Liver (tissue), 8 donors: ENCODE measurements at regions not wholly inside any gene's neighbourhood (a gene's known extent, or its start where the extent isn't known, plus 50 kb on each side); places are given as distances from the start of the nearest gene placed in this dataset.

Experiments
- DNase-seq: peaks from one replicate; pipeline ENCODE4 v3.0.0-alpha.2; 2017; ENCODE audit warnings: low spot score
- H3K27ac ChIP-seq, 2 donors: one replicate each; pipeline ENCODE4 v1.7.0; 2013; ENCODE audit warnings: inconsistent platforms in 2 of 2, low read length in 2 of 2, control low read depth in 1 of 2, low read depth in 1 of 2, mild to moderate bottlenecking in 1 of 2
- H3K27me3 ChIP-seq, 4 donors: one replicate each; pipeline versions ENCODE4 v1.6.1 to v1.7.0; 2013; ENCODE audit warnings: low read length in 3 of 4, inconsistent platforms in 1 of 4, mild to moderate bottlenecking in 1 of 4, moderate library complexity in 1 of 4; ENCODE audit not compliant: control insufficient read depth in 4 of 4, insufficient read depth in 4 of 4
- H3K36me3 ChIP-seq, 4 donors: one replicate each; pipeline versions ENCODE4 v1.6.1 to v1.7.0; 2013; ENCODE audit warnings: low read length in 3 of 4, mild to moderate bottlenecking in 3 of 4, low read depth in 1 of 4, moderate library complexity in 1 of 4; ENCODE audit not compliant: control insufficient read depth in 4 of 4, insufficient read depth in 3 of 4
- H3K4me1 ChIP-seq, 4 donors: one replicate each; pipeline versions ENCODE4 v1.6.1 to v1.7.0; 2013; ENCODE audit warnings: low read length in 3 of 4, mild to moderate bottlenecking in 3 of 4, moderate library complexity in 1 of 4; ENCODE audit not compliant: control insufficient read depth in 4 of 4, insufficient read depth in 4 of 4
- H3K4me3 ChIP-seq, 3 donors: one replicate each; pipeline versions ENCODE4 v1.6.1 to v1.7.0; 2013; ENCODE audit warnings: low read length in 3 of 3, control low read depth in 1 of 3, low read depth in 1 of 3, mild to moderate bottlenecking in 1 of 3
- H3K9ac ChIP-seq, 2 donors: one replicate each; pipeline ENCODE4 v1.7.0; 2013; ENCODE audit warnings: low read length in 2 of 2, mild to moderate bottlenecking in 2 of 2, moderate library complexity in 2 of 2, control low read depth in 1 of 2, low read depth in 1 of 2
- H3K9me3 ChIP-seq, 4 donors: one replicate each; pipeline versions ENCODE4 v1.6.1 to v1.7.0; 2013; ENCODE audit warnings: low read length in 3 of 4; ENCODE audit not compliant: control insufficient read depth in 4 of 4
- EGR1 ChIP-seq, 2 donors: IDR thresholded peaks; 2 replicates each; pipeline ENCODE4 v1.6.1; 2016 to 2018; ENCODE audit warnings: antibody characterized with exemption in 2 of 2, low read depth in 2 of 2
- FOXA1 ChIP-seq: IDR thresholded peaks from 2 replicates; pipeline ENCODE4 v1.6.1; 2016; ENCODE audit warnings: antibody characterized with exemption
- FOXA2 ChIP-seq: IDR thresholded peaks from 2 replicates; pipeline ENCODE4 v1.6.1; 2016; ENCODE audit warnings: antibody characterized with exemption
- GABPA ChIP-seq, 2 donors: IDR thresholded peaks in 1 of 2; conservative IDR thresholded peaks in 1 of 2; 2 replicates each; pipeline ENCODE4 v1.6.1; 2016; ENCODE audit warnings: antibody characterized with exemption in 2 of 2, mild to moderate bottlenecking in 1 of 2, moderate library complexity in 1 of 2
- HNF4A ChIP-seq, 2 donors: conservative IDR thresholded peaks; 2 replicates each; pipeline ENCODE4 v1.6.1; 2016; ENCODE audit warnings: antibody characterized with exemption in 2 of 2, mild to moderate bottlenecking in 2 of 2
- HNF4G ChIP-seq: IDR thresholded peaks from 2 replicates; pipeline ENCODE4 v1.6.1; 2016; ENCODE audit warnings: antibody characterized with exemption
- NR2F2 ChIP-seq: IDR thresholded peaks from 2 replicates; pipeline ENCODE4 v1.6.1; 2016; ENCODE audit warnings: antibody characterized with exemption
- RAD21 ChIP-seq, 2 donors: IDR thresholded peaks; 2 replicates each; pipeline ENCODE4 v1.6.1; 2016; ENCODE audit warnings: antibody characterized with exemption in 2 of 2, mild to moderate bottlenecking in 2 of 2
- RXRA ChIP-seq, 2 donors: IDR thresholded peaks; 2 replicates each; pipeline ENCODE4 v1.6.1; 2017 to 2018; ENCODE audit warnings: antibody characterized with exemption in 2 of 2, mild to moderate bottlenecking in 1 of 2
- SP1 ChIP-seq: IDR thresholded peaks from 2 replicates; pipeline ENCODE4 v1.6.1; 2018; ENCODE audit warnings: antibody characterized with exemption, mild to moderate bottlenecking
- TAF1 ChIP-seq: conservative IDR thresholded peaks from 2 replicates; pipeline ENCODE4 v1.6.1; 2016; ENCODE audit warnings: antibody characterized with exemption, mild to moderate bottlenecking
- YY1 ChIP-seq: IDR thresholded peaks from 2 replicates; pipeline ENCODE4 v1.6.1; 2016; ENCODE audit warnings: antibody characterized with exemption, mild to moderate bottlenecking
- WGBS: extraction: QIAGEN DNeasy Blood & Tissue Kit; methylation state at CpG from one replicate; pipeline ENCODE4 v1.1.7; 2013; 5-methylcytosine and 5-hydroxymethylcytosine counted together
- TF ChIP-seq, protein P1 (sequence below): fragments of 150-350 bp; IDR thresholded peaks from 2 replicates; pipeline ENCODE4 v1.5.1; 2017; ENCODE audit warnings: improper control_type of control experiment, low read depth, low read length; ENCODE audit not compliant: missing input control
- TF ChIP-seq, protein P2 (sequence below): IDR thresholded peaks from 2 replicates; pipeline ENCODE4 v1.6.1; 2016; ENCODE audit warnings: antibody characterized with exemption
- TF ChIP-seq, protein P3 (sequence below): IDR thresholded peaks from 2 replicates; pipeline ENCODE4 v1.6.1; 2016; ENCODE audit warnings: antibody characterized with exemption, mild to moderate bottlenecking
- TF ChIP-seq, protein P4 (sequence below): IDR thresholded peaks from 2 replicates; pipeline ENCODE4 v1.6.1; 2016; ENCODE audit warnings: antibody characterized with exemption
- TF ChIP-seq, protein P5 (sequence below): IDR thresholded peaks from 2 replicates; pipeline ENCODE4 v1.6.1; 2016; ENCODE audit warnings: antibody characterized with exemption
- donor health status: healthy.
- donor health status: healthy.
- donor health status: healthy.
- donor health status: healthy.
- donor health status: healthy.

DNA sequence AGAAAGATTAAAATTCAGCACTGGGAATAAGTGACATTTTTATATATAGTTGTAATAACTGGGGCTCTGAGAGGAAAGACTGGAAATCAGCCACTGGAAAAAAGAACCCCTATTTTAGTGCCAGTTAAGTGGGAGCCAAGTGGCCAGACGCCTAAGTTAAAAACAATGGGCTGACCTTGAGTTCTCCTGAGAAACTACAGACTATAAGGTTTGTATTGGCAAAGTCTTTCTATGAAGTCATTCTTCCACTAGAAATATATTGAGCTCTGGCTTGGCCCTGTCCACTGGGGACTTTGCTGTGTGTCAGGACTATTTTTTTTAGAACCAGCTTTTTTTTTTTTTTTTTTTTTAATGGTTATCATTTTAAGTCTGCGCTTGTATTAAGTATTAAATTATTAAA lies 210.6 kb upstream of the FZD8 start (continued):
- TF ChIP-seq, protein P1, sequence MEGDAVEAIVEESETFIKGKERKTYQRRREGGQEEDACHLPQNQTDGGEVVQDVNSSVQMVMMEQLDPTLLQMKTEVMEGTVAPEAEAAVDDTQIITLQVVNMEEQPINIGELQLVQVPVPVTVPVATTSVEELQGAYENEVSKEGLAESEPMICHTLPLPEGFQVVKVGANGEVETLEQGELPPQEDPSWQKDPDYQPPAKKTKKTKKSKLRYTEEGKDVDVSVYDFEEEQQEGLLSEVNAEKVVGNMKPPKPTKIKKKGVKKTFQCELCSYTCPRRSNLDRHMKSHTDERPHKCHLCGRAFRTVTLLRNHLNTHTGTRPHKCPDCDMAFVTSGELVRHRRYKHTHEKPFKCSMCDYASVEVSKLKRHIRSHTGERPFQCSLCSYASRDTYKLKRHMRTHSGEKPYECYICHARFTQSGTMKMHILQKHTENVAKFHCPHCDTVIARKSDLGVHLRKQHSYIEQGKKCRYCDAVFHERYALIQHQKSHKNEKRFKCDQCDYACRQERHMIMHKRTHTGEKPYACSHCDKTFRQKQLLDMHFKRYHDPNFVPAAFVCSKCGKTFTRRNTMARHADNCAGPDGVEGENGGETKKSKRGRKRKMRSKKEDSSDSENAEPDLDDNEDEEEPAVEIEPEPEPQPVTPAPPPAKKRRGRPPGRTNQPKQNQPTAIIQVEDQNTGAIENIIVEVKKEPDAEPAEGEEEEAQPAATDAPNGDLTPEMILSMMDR, result no peak
- TF ChIP-seq FOXA1, result no peak
- TF ChIP-seq RXRA (IDR thresholded peaks at IDR 0.05), result no peak
- no peak for TF ChIP-seq GABPA (IDR thresholded peaks at IDR 0.05 in 1 of 2, conservative IDR thresholded peaks at IDR 0.05 in 1 of 2)

DNA sequence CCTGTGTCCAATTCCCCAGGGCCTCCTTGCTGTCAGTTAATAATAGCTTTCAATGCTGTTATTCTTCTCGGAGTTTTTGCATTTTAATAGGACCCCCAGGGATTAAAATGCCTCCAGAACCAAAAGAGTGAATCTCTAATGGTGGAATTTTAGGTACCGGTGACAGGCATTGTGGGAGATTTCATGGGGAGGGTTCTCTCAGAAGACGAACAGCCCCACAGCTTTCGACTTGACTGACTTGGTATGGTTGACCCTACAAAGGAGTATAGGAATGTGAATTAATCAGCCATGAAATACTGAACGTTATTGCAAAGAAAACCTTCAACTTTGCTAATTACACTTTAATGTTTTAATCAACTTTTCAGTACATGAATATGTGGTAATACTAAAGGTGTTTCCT lies 206.3 kb upstream of the FZD8 start:
- H3K36me3 ChIP-seq, result no peaks in the 10 kb centered on the region
- WGBS, result 69% methylated on average over 5 of the region's 5 CpGs
- no peaks in the 10 kb centered on the region for H3K9me3 ChIP-seq
- H3K9ac ChIP-seq, result no peak overlapping the region
- H3K4me3 ChIP-seq, result no peak overlapping the region
- H3K27ac ChIP-seq, result no peak overlapping the region
- H3K4me1 ChIP-seq, result no peaks in the 10 kb centered on the region
- TF ChIP-seq, protein P2, sequence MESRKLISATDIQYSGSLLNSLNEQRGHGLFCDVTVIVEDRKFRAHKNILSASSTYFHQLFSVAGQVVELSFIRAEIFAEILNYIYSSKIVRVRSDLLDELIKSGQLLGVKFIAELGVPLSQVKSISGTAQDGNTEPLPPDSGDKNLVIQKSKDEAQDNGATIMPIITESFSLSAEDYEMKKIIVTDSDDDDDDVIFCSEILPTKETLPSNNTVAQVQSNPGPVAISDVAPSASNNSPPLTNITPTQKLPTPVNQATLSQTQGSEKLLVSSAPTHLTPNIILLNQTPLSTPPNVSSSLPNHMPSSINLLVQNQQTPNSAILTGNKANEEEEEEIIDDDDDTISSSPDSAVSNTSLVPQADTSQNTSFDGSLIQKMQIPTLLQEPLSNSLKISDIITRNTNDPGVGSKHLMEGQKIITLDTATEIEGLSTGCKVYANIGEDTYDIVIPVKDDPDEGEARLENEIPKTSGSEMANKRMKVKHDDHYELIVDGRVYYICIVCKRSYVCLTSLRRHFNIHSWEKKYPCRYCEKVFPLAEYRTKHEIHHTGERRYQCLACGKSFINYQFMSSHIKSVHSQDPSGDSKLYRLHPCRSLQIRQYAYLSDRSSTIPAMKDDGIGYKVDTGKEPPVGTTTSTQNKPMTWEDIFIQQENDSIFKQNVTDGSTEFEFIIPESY, result no peak
- TF ChIP-seq HNF4A (conservative IDR thresholded peaks at IDR 0.05) (no peak), GABPA (IDR thresholded peaks at IDR 0.05 in 1 of 2, conservative IDR thresholded peaks at IDR 0.05 in 1 of 2) (no peak), RAD21 (IDR thresholded peaks at IDR 0.05) (no peak), EGR1 (IDR thresholded peaks at IDR 0.05; ENCODE audit: low read depth in 2 of 2) (no peak), NR2F2 (no peak), SP1 (no peak), FOXA2 (no peak), FOXA1 (no peak), YY1 (no peak), RXRA (IDR thresholded peaks at IDR 0.05) (no peak), HNF4G (no peak), TAF1 (no peak)
- TF ChIP-seq, protein P3, sequence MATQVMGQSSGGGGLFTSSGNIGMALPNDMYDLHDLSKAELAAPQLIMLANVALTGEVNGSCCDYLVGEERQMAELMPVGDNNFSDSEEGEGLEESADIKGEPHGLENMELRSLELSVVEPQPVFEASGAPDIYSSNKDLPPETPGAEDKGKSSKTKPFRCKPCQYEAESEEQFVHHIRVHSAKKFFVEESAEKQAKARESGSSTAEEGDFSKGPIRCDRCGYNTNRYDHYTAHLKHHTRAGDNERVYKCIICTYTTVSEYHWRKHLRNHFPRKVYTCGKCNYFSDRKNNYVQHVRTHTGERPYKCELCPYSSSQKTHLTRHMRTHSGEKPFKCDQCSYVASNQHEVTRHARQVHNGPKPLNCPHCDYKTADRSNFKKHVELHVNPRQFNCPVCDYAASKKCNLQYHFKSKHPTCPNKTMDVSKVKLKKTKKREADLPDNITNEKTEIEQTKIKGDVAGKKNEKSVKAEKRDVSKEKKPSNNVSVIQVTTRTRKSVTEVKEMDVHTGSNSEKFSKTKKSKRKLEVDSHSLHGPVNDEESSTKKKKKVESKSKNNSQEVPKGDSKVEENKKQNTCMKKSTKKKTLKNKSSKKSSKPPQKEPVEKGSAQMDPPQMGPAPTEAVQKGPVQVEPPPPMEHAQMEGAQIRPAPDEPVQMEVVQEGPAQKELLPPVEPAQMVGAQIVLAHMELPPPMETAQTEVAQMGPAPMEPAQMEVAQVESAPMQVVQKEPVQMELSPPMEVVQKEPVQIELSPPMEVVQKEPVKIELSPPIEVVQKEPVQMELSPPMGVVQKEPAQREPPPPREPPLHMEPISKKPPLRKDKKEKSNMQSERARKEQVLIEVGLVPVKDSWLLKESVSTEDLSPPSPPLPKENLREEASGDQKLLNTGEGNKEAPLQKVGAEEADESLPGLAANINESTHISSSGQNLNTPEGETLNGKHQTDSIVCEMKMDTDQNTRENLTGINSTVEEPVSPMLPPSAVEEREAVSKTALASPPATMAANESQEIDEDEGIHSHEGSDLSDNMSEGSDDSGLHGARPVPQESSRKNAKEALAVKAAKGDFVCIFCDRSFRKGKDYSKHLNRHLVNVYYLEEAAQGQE, result no peak
- TF ChIP-seq, protein P4, sequence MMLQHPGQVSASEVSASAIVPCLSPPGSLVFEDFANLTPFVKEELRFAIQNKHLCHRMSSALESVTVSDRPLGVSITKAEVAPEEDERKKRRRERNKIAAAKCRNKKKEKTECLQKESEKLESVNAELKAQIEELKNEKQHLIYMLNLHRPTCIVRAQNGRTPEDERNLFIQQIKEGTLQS, result no peak
- TF ChIP-seq, protein P1, result no peak
- TF ChIP-seq, protein P5, sequence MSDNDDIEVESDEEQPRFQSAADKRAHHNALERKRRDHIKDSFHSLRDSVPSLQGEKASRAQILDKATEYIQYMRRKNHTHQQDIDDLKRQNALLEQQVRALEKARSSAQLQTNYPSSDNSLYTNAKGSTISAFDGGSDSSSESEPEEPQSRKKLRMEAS, result no peak
- H3K27me3 ChIP-seq, result no peaks in the 10 kb centered on the region
- no peak for DNase-seq
